OCI-LY1 (cell line): ENCODE measurements at regions not wholly inside any gene's neighbourhood (a gene's known extent, or its start where the extent isn't known, plus 50 kb on each side); places are given as distances from the start of the nearest gene placed in this dataset.

ENCODE experiments used
- CTCF ChIP-seq: fragments of 200-600 bp; sonication (generic), shearing (Covaris generic); IDR thresholded peaks from 2 replicates; pipeline ENCODE4 v1.5.1; 2017; ENCODE audit warnings: mild to moderate bottlenecking, antibody characterized with exemption, low read length, moderate library complexity, mixed read lengths
- EZH2 ChIP-seq: fragments of 200-600 bp; sonication (generic), shearing (Covaris generic); IDR thresholded peaks from 2 replicates; pipeline ENCODE4 v1.8.0; 2017; ENCODE audit warnings: borderline replicate concordance, mixed run types, mild to moderate bottlenecking, antibody characterized with exemption, low read length, moderate library complexity, mixed read lengths

GRCh38 chr1:100622506-100622905 is 84.6 kb downstream of the GPR88 start:
- TF ChIP-seq CTCF (no peak), EZH2 (no peak)
